DMS79 treated with DMSO at 0.1 percent for 48 hours (cell line): ENCODE measurements at regions not wholly inside any gene's neighbourhood (a gene's known extent, or its start where the extent isn't known, plus 50 kb on each side); places are given as distances from the start of the nearest gene placed in this dataset.

Source experiments
- DNase-seq: peaks from one replicate; lab custom pipeline; 2025; lab: John Stamatoyannopoulos, UW

- DNase-seq, result no peak
These were observed 187.2 kb downstream of the REEP3 start for GRCh38 chr10:63708421-63708820.

- DNase-seq, result no peak
These were observed 189.5 kb downstream of the REEP3 start for GRCh38 chr10:63710703-63711102.

GRCh38 chr10:63711361-63711760 lies 190.2 kb downstream of the REEP3 start:
- DNase-seq, result no peak

GRCh38 chr10:63711867-63712716 lies 190.9 kb downstream of the REEP3 start:
- peak; percentile 90 for DNase-seq

- no peak for DNase-seq
These were observed 191.5 kb downstream of the REEP3 start for GRCh38 chr10:63712717-63713115.

- peak; percentile 78 for DNase-seq
These were observed 192.3 kb downstream of the REEP3 start for GRCh38 chr10:63713191-63714144.

GRCh38 chr10:63716016-63716580 lies 194.9 kb downstream of the REEP3 start:
- no peak for DNase-seq

- DNase-seq, result peak; percentile 28
These were observed 196.0 kb downstream of the REEP3 start for GRCh38 chr10:63717027-63717715.

GRCh38 chr10:63718006-63718405 lies 196.8 kb downstream of the REEP3 start:
- DNase-seq, result peak; percentile 2

- DNase-seq, result peak; percentile 48
These were observed 197.2 kb downstream of the REEP3 start for GRCh38 chr10:63718421-63718820.

GRCh38 chr10:63719226-63719856 lies 198.1 kb downstream of the REEP3 start:
- DNase-seq, result no peak

GRCh38 chr10:63720072-63720537 lies 198.9 kb downstream of the REEP3 start:
- DNase-seq, result peak; percentile 65

GRCh38 chr10:63720676-63721075 lies 199.5 kb downstream of the REEP3 start:
- no peak for DNase-seq

- no peak for DNase-seq
These were observed 201.3 kb downstream of the REEP3 start for GRCh38 chr10:63722537-63722936.

GRCh38 chr10:63723320-63723719 lies 202.1 kb downstream of the REEP3 start:
- no peak for DNase-seq

GRCh38 chr10:63723741-63724140 lies 202.5 kb downstream of the REEP3 start:
- no peak for DNase-seq

- DNase-seq, result no peak
These were observed 203.7 kb downstream of the REEP3 start for GRCh38 chr10:63724922-63725321.

- no peak for DNase-seq
These were observed 205.7 kb downstream of the REEP3 start for GRCh38 chr10:63726867-63727266.

- DNase-seq, result no peak
These were observed 206.4 kb downstream of the REEP3 start for GRCh38 chr10:63727636-63728035.

GRCh38 chr10:63735305-63735704 lies 214.1 kb downstream of the REEP3 start:
- no peak for DNase-seq

- no peak for DNase-seq
These were observed 217.2 kb downstream of the REEP3 start for GRCh38 chr10:63738410-63738809.
